Fibroblast of the aortic adventitia (primary cell): ENCODE measurements at regions not wholly inside any gene's neighbourhood (a gene's known extent, or its start where the extent isn't known, plus 50 kb on each side); places are given as distances from the start of the nearest gene placed in this dataset.

Source experiments
- DNase-seq: peaks from one replicate; pipeline ENCODE4 v3.0.0-alpha.2; 2010; ENCODE audit warnings: low read depth
- H3K4me3 ChIP-seq: 2 replicates; pipeline ENCODE4 v1.5.1; 2011; ENCODE audit warnings: low read depth, mild to moderate bottlenecking, control low read depth, low read length, moderate library complexity
- TF ChIP-seq, protein P1 (sequence below): IDR thresholded peaks from 2 replicates; pipeline ENCODE4 v1.5.1; 2011; ENCODE audit warnings: mild to moderate bottlenecking, low read length, control low read depth, inconsistent platforms; ENCODE audit not compliant: insufficient read depth

- no peak for DNase-seq
- no peak overlapping the region for H3K4me3 ChIP-seq
- TF ChIP-seq, protein P1, sequence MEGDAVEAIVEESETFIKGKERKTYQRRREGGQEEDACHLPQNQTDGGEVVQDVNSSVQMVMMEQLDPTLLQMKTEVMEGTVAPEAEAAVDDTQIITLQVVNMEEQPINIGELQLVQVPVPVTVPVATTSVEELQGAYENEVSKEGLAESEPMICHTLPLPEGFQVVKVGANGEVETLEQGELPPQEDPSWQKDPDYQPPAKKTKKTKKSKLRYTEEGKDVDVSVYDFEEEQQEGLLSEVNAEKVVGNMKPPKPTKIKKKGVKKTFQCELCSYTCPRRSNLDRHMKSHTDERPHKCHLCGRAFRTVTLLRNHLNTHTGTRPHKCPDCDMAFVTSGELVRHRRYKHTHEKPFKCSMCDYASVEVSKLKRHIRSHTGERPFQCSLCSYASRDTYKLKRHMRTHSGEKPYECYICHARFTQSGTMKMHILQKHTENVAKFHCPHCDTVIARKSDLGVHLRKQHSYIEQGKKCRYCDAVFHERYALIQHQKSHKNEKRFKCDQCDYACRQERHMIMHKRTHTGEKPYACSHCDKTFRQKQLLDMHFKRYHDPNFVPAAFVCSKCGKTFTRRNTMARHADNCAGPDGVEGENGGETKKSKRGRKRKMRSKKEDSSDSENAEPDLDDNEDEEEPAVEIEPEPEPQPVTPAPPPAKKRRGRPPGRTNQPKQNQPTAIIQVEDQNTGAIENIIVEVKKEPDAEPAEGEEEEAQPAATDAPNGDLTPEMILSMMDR = no peak
These were observed 337.7 kb downstream of the CDK5RAP2 start for GRCh38 chr9:120242116-120242811.

GRCh38 chr9:120236596-120236995 lies 343.4 kb downstream of the CDK5RAP2 start:
- no peak overlapping the region for H3K4me3 ChIP-seq
- TF ChIP-seq, protein P1 = no peak
- DNase-seq = no peak

- no peak overlapping the region for H3K4me3 ChIP-seq
- DNase-seq = no peak
- TF ChIP-seq, protein P1 = no peak
These were observed 344.9 kb downstream of the CDK5RAP2 start for GRCh38 chr9:120235081-120235480.

- TF ChIP-seq, protein P1 = no peak
- H3K4me3 ChIP-seq = no peak overlapping the region
- DNase-seq = no peak
These were observed 349.7 kb downstream of the CDK5RAP2 start for GRCh38 chr9:120230227-120230626.

- H3K4me3 ChIP-seq = no peak overlapping the region
- TF ChIP-seq, protein P1 = no peak
- DNase-seq = no peak
These were observed 358.1 kb downstream of the CDK5RAP2 start for GRCh38 chr9:120221844-120222243.

DNA sequence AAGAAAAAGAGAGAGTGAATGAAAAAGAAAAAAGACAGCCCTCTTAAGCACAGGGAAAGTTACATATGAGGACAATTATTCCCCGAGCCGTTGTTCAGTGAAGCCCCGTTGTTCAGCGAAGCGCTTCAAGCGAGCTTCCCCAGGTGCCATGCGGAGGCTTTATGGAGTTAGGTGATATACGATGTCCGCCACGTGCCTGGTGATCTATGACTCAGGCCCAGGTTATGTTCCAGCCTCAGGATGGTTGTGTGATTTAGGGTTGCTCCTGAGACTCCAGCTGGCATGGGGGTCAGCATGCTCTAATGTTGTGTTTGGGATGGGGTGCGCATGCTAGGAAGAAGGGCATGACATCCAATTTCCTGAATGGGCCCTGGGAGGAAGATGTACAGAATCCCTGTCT lies 365.6 kb downstream of the CDK5RAP2 start:
- DNase-seq = no peak
- H3K4me3 ChIP-seq = no peak overlapping the region
- TF ChIP-seq, protein P1 = no peak

DNA sequence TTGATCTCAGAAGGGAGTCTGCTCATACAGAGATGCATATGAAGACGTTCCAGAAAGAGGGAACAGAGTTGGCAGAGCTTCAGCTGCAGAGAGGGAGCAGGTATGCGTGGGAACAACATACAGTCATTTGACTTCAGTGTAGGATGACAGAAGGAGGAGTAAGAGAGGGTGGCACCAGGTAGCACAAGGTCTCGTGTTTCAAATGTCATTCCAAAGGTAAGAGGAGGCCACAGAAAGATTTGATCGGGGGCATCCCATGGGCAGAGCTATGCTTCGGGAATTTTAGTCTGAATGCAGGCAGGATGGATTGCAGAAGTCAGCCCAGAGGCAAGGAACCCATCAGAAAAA lies 367.1 kb downstream of the CDK5RAP2 start:
- DNase-seq = no peak
- no peak overlapping the region for H3K4me3 ChIP-seq
- TF ChIP-seq, protein P1 = no peak
